SK-N-SH (cell line): ENCODE measurements at regions not wholly inside any gene's neighbourhood (a gene's known extent, or its start where the extent isn't known, plus 50 kb on each side); places are given as distances from the start of the nearest gene placed in this dataset.
A peak's percentile ranks its signal among the peaks of the same experiment; 100 is the strongest.

Experiments
- CTCF ChIA-PET: fragments of 300-600, 350-600 bp; formaldehyde crosslinking; extraction: SDS; loops from one replicate; lab custom pipeline; 2021; lab: Yijun Ruan, JAX
- POLR2A ChIA-PET: fragments of 350-600 bp; sonication (Branson Sonifier 250); formaldehyde crosslinking; extraction: SDS; loops from one replicate; lab custom pipeline; 2020; ENCODE audit warnings: antibody characterized with exemption, inconsistent platforms; lab: Yijun Ruan, JAX
- DNase-seq: peaks from one replicate; pipeline ENCODE4 v3.0.0; 2012
- H2AFZ ChIP-seq: fragments of 200-600 bp; sonication (generic); 2 replicates; pipeline ENCODE4 v1.8.1; 2016; ENCODE audit warnings: antibody characterized with exemption, mild to moderate bottlenecking, low read depth
- H3F3A ChIP-seq: fragments of 200-600 bp; sonication (generic); replicated peaks from 2 replicates; pipeline ENCODE3; 2016; ENCODE audit warnings: antibody characterized with exemption, mild to moderate bottlenecking; ENCODE audit not compliant: insufficient read depth
- H3K27ac ChIP-seq, 2 experiments: fragments of 200-500 bp in 1 of 2; fragments of 200-600 bp in 1 of 2; sonication (Bioruptor generic) in 1 of 2; sonication (generic), shearing (Covaris generic) in 1 of 2; 2 replicates each; pipeline versions ENCODE4 v1.5.1 to v1.6.1; 2014 to 2016; ENCODE audit warnings: low read depth in 2 of 2, inconsistent platforms in 1 of 2, low read length in 1 of 2, mild to moderate bottlenecking in 1 of 2, mixed read lengths in 1 of 2
- H3K27me3 ChIP-seq: fragments of 200-600 bp; sonication (generic), shearing (Covaris generic); 2 replicates; pipeline ENCODE4 v1.6.1; 2016; ENCODE audit warnings: mixed run types; ENCODE audit not compliant: insufficient read depth
- H3K36me3 ChIP-seq, 2 experiments: fragments of 200-500 bp in 1 of 2; fragments of 200-600 bp in 1 of 2; sonication (Bioruptor generic) in 1 of 2; sonication (generic) in 1 of 2; replicated peaks in 1 of 2; 2 replicates each; pipeline versions ENCODE3 to v1.5.1; 2014 to 2016; ENCODE audit warnings: low read length in 1 of 2, mild to moderate bottlenecking in 1 of 2; ENCODE audit not compliant: insufficient read depth in 2 of 2, control insufficient read depth in 1 of 2
- H3K4me1 ChIP-seq, 2 experiments: fragments of 200-500 bp in 1 of 2; fragments of 200-600 bp in 1 of 2; sonication (Bioruptor generic) in 1 of 2; sonication (generic), shearing (Covaris generic) in 1 of 2; 2 replicates each; pipeline versions ENCODE4 v1.5.1 to v1.6.1; 2014 to 2016; ENCODE audit warnings: low read depth in 1 of 2, low read length in 1 of 2, mixed run types in 1 of 2; ENCODE audit not compliant: insufficient read depth in 2 of 2, control insufficient read depth in 1 of 2
- H3K4me2 ChIP-seq: fragments of 200-600 bp; sonication (generic), shearing (Covaris generic); 2 replicates; pipeline ENCODE4 v1.6.1; 2017; ENCODE audit warnings: mixed run types
- H3K4me3 ChIP-seq, 2 experiments: fragments of 200-500 bp in 1 of 2; fragments of 200-600 bp in 1 of 2; sonication (Bioruptor generic) in 1 of 2; sonication (generic), shearing (Covaris generic) in 1 of 2; 2 replicates each; pipeline versions ENCODE4 v1.5.1 to v1.8.1; 2014 to 2016; ENCODE audit warnings: low read depth in 2 of 2, inconsistent platforms in 1 of 2, low read length in 1 of 2, mild to moderate bottlenecking in 1 of 2, mixed read lengths in 1 of 2, moderate library complexity in 1 of 2
- H3K79me2 ChIP-seq: fragments of 200-600 bp; sonication (generic); 2 replicates; pipeline ENCODE4 v1.8.1; 2017; ENCODE audit warnings: mild to moderate bottlenecking; ENCODE audit not compliant: insufficient read depth
- H3K9ac ChIP-seq: fragments of 200-600 bp; sonication (generic); 2 replicates; pipeline ENCODE4 v1.6.1; 2017; ENCODE audit warnings: mixed run types
- H3K9me2 ChIP-seq: fragments of 200-600 bp; sonication (generic); 2 replicates; pipeline ENCODE4 v1.6.1; 2017; ENCODE audit warnings: mixed run types
- H3K9me3 ChIP-seq: fragments of 200-600 bp; sonication (generic); 2 replicates; pipeline ENCODE4 v1.6.1; 2017; ENCODE audit warnings: mixed run types, mild to moderate bottlenecking, moderate library complexity
- H4K20me1 ChIP-seq: fragments of 200-600 bp; sonication (generic); 2 replicates; pipeline ENCODE4 v1.6.1; 2017; ENCODE audit warnings: mild to moderate bottlenecking, mixed run types; ENCODE audit not compliant: insufficient read depth
- CHD2 ChIP-seq: fragments of 150-350 bp; IDR thresholded peaks from 2 replicates; pipeline ENCODE4 v1.6.1; 2018; ENCODE audit warnings: low read length; ENCODE audit not compliant: partially characterized antibody
- ELF1 ChIP-seq: IDR thresholded peaks from 2 replicates; pipeline ENCODE4 v1.4.0; 2012
- EP300 ChIP-seq, 2 experiments: IDR thresholded peaks; 2 replicates each; pipeline versions ENCODE4 v1.4.0 to v1.6.1; 2012; ENCODE audit warnings: borderline replicate concordance in 1 of 2, low read depth in 1 of 2, low read length in 1 of 2
- EZH2phosphoT487 ChIP-seq: fragments of 200-600 bp; sonication (generic); IDR thresholded peaks from 2 replicates; pipeline ENCODE4 v1.6.1; 2017; ENCODE audit warnings: low read depth, mixed run types, mild to moderate bottlenecking, antibody characterized with exemption, moderate library complexity, borderline replicate concordance
- FOXJ3 ChIP-seq: sonication (generic); formaldehyde crosslinking; IDR thresholded peaks from 2 replicates; pipeline ENCODE4 v1.5.1; 2020; ENCODE audit warnings: mild to moderate bottlenecking, missing genetic modification reagents
- FOXM1 ChIP-seq: IDR thresholded peaks from 2 replicates; pipeline ENCODE4 v1.4.0; 2012; ENCODE audit warnings: low read depth, mild to moderate bottlenecking
- GABPA ChIP-seq: IDR thresholded peaks from 2 replicates; pipeline ENCODE4 v1.4.0; 2012; ENCODE audit warnings: low read depth, mild to moderate bottlenecking
- GATA2 ChIP-seq: sonication (generic); formaldehyde crosslinking; IDR thresholded peaks from 2 replicates; pipeline ENCODE4 v1.5.0; 2020; ENCODE audit warnings: mild to moderate bottlenecking, missing genetic modification reagents
- JUND ChIP-seq: IDR thresholded peaks from 2 replicates; pipeline ENCODE4 v1.4.0; 2012
- MXI1 ChIP-seq: IDR thresholded peaks from 2 replicates; pipeline ENCODE4 v1.6.1; 2012; ENCODE audit warnings: mild to moderate bottlenecking, low read depth, low read length, improper control_type of control experiment
- NFIC ChIP-seq: IDR thresholded peaks from 2 replicates; pipeline ENCODE4 v1.4.0; 2012; ENCODE audit warnings: borderline replicate concordance
- NRF1 ChIP-seq: IDR thresholded peaks from 2 replicates; pipeline ENCODE4 v1.6.1; 2012; ENCODE audit warnings: low read depth, mild to moderate bottlenecking, low read length
- RAD21 ChIP-seq: IDR thresholded peaks from 2 replicates; pipeline ENCODE4 v1.6.1; 2012; ENCODE audit warnings: mild to moderate bottlenecking, low read length
- RCOR1 ChIP-seq: fragments of 150-350 bp; IDR thresholded peaks from 2 replicates; pipeline ENCODE4 v1.6.1; 2017; ENCODE audit warnings: antibody characterized with exemption, low read length
- RFX5 ChIP-seq: IDR thresholded peaks from 2 replicates; pipeline ENCODE4 v1.6.1; 2012; ENCODE audit warnings: mild to moderate bottlenecking, improper control_type of control experiment, low read length
- RXRA ChIP-seq: IDR thresholded peaks from 2 replicates; pipeline ENCODE4 v1.4.0; 2012; ENCODE audit warnings: low read depth, mild to moderate bottlenecking, borderline replicate concordance
- SIN3A ChIP-seq: IDR thresholded peaks from 2 replicates; pipeline ENCODE4 v1.6.1; 2012; ENCODE audit warnings: low read depth, mild to moderate bottlenecking, low read length, moderate library complexity, borderline replicate concordance
- SMC3 ChIP-seq: IDR thresholded peaks from 2 replicates; pipeline ENCODE4 v1.6.1; 2012; ENCODE audit warnings: low read depth, low read length, improper control_type of control experiment
- TAF1 ChIP-seq: IDR thresholded peaks from 2 replicates; pipeline ENCODE4 v1.6.1; 2012; ENCODE audit warnings: low read depth, mild to moderate bottlenecking, low read length, moderate library complexity, borderline replicate concordance
- TCF12 ChIP-seq: IDR thresholded peaks from 2 replicates; pipeline ENCODE4 v1.4.0; 2012
- TEAD4 ChIP-seq: IDR thresholded peaks from 2 replicates; pipeline ENCODE4 v1.4.0; 2012; ENCODE audit warnings: mild to moderate bottlenecking, borderline replicate concordance; ENCODE audit not compliant: insufficient read depth
- USF2 ChIP-seq: fragments of 150-350 bp; IDR thresholded peaks from 2 replicates; pipeline ENCODE4 v1.6.1; 2017; ENCODE audit warnings: antibody characterized with exemption, low read length, low read depth, borderline replicate concordance
- YY1 ChIP-seq: IDR thresholded peaks from 2 replicates; pipeline ENCODE4 v1.4.0; 2012; ENCODE audit warnings: low read depth, mild to moderate bottlenecking
- WGBS: methylation state at CpG from one replicate; pipeline ENCODE4 v1.1.6; 2017; ENCODE audit warnings: low lambda C conversion rate; 5-methylcytosine and 5-hydroxymethylcytosine counted together
- TF ChIP-seq, protein P1 (sequence below): fragments of 150-350 bp; IDR thresholded peaks from 2 replicates; pipeline ENCODE4 v1.6.1; 2016; ENCODE audit warnings: mild to moderate bottlenecking, low read depth, low read length
- TF ChIP-seq, protein P2 (sequence below): IDR thresholded peaks from 2 replicates; pipeline ENCODE4 v1.4.0; 2012; ENCODE audit warnings: low read depth
- TF ChIP-seq, protein P3 (sequence below): IDR thresholded peaks from 2 replicates; pipeline ENCODE4 v1.4.0; 2012; ENCODE audit warnings: low read depth, borderline replicate concordance
- TF ChIP-seq, protein P4 (sequence below): IDR thresholded peaks from 2 replicates; pipeline ENCODE4 v1.6.1; 2012; ENCODE audit warnings: mild to moderate bottlenecking, low read depth, low read length, moderate library complexity

DNA sequence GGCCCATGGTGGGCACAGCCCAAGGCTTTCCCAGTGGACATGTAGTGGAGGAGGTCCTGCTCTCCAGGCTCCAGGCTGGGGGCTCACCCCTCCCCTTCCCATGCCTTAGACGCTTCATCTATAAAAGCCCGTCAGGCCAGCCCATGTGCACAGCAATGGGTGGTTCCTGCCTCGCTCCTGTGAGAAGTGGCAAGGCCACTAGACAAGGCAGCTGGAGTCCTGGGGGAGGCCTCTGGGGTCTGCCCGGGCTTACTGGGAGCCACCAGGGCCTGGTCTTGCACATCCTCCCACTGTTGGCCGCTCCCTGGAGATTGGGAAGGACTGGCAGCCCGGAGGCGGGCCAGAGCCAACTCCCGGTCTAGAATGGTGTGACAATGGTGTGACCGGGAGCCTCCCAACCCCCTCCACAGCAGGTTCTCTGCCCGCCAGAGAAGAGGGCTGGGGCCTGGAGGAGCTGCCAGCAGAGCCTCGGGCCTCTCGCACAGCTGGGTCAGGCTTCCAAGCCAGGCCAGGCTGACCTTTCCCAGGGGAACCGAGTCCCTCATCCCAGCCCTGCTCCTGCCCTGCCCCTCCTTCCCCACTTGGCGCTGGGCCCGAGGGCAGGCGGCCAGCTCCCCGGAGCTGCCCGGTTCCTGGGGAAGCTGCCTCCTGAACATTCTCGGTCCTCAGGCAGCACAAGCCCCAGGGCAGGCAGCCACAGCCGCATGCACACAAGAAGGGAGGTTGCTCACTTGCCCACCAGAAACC is 97.9 kb downstream of the RFLNA start:
- ChIA-PET CTCF (interaction anchor here (0.9 to 1.5 kb wide), 7 partner anchors 8 to 379 kb away, joined by 3 to 7 read pairs (median 3); no protein-coding TSS in a partner anchor), POLR2A (interaction anchor here (1.0 to 1.1 kb wide), 4 partner anchors 23 to 90 kb away, joined by 3 read pairs; no protein-coding TSS in a partner anchor)
- Histone ChIP-seq H3K4me1 (peaks cover 53 to 82% of the 10 kb centered on the region in 2 experiments), H3K27me3 (no peaks in the 10 kb centered on the region), H3F3A (peaks cover 46% of the 10 kb centered on the region), H3K4me2 (peak overlapping the region; percentile 73), H3K9me2 (no peaks in the 10 kb centered on the region), H3K9ac (peak overlapping the region; percentile 6; the same call in 1 of the 2 replicates), H3K79me2 (peaks cover 49% of the 10 kb centered on the region), H4K20me1 (no peaks in the 10 kb centered on the region; the same call in 1 of the 2 replicates), H3K4me3 (no peak overlapping the region), H2AFZ (no peak overlapping the region), H3K27ac (peak overlapping the region; percentile 89 to 95), H3K36me3 (peaks cover 14 to 22% of the 10 kb centered on the region in 2 experiments), H3K9me3 (no peaks in the 10 kb centered on the region)
- DNase-seq: peak; percentile 92
- 19% methylated on average over 13 of the region's 20 CpGs for WGBS
- TF ChIP-seq RXRA (no peak), FOXJ3 (CRISPR knock-in tag) (no peak), GATA2 (CRISPR knock-in tag) (no peak), MXI1 (peak; percentile 53), JUND (no peak), RCOR1 (peak; percentile 51; the same call in 1 of the 2 replicates), EZH2phosphoT487 (no peak), RAD21 (no peak), USF2 (no peak), ELF1 (no peak), TEAD4 (no peak), TCF12 (peak; percentile 41; the same call in 1 of the 2 replicates), GABPA (no peak), FOXM1 (no peak), YY1 (no peak), NFIC (peak; percentile 98), EP300 (IDR thresholded peaks at IDR 0.05; ENCODE audit: borderline replicate concordance in 1 of 2, low read depth in 1 of 2, low read length in 1 of 2) (peak in 1 of 2 experiments; percentile 57; a peak in 1 of 4 replicates), NRF1 (no peak), SIN3A (no peak), CHD2 (peak; percentile 26), SMC3 (0 out of 2 replicates have a peak, but pooled peaks have one; percentile 1), RFX5 (no peak), TAF1 (no peak)
- TF ChIP-seq, protein P1, sequence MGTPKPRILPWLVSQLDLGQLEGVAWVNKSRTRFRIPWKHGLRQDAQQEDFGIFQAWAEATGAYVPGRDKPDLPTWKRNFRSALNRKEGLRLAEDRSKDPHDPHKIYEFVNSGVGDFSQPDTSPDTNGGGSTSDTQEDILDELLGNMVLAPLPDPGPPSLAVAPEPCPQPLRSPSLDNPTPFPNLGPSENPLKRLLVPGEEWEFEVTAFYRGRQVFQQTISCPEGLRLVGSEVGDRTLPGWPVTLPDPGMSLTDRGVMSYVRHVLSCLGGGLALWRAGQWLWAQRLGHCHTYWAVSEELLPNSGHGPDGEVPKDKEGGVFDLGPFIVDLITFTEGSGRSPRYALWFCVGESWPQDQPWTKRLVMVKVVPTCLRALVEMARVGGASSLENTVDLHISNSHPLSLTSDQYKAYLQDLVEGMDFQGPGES: no peak
- TF ChIP-seq, protein P2, sequence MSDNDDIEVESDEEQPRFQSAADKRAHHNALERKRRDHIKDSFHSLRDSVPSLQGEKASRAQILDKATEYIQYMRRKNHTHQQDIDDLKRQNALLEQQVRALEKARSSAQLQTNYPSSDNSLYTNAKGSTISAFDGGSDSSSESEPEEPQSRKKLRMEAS: peak; percentile 47; the same call in 1 of the 2 replicates
- TF ChIP-seq, protein P3, sequence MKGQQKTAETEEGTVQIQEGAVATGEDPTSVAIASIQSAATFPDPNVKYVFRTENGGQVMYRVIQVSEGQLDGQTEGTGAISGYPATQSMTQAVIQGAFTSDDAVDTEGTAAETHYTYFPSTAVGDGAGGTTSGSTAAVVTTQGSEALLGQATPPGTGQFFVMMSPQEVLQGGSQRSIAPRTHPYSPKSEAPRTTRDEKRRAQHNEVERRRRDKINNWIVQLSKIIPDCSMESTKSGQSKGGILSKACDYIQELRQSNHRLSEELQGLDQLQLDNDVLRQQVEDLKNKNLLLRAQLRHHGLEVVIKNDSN: no peak
- TF ChIP-seq, protein P4, sequence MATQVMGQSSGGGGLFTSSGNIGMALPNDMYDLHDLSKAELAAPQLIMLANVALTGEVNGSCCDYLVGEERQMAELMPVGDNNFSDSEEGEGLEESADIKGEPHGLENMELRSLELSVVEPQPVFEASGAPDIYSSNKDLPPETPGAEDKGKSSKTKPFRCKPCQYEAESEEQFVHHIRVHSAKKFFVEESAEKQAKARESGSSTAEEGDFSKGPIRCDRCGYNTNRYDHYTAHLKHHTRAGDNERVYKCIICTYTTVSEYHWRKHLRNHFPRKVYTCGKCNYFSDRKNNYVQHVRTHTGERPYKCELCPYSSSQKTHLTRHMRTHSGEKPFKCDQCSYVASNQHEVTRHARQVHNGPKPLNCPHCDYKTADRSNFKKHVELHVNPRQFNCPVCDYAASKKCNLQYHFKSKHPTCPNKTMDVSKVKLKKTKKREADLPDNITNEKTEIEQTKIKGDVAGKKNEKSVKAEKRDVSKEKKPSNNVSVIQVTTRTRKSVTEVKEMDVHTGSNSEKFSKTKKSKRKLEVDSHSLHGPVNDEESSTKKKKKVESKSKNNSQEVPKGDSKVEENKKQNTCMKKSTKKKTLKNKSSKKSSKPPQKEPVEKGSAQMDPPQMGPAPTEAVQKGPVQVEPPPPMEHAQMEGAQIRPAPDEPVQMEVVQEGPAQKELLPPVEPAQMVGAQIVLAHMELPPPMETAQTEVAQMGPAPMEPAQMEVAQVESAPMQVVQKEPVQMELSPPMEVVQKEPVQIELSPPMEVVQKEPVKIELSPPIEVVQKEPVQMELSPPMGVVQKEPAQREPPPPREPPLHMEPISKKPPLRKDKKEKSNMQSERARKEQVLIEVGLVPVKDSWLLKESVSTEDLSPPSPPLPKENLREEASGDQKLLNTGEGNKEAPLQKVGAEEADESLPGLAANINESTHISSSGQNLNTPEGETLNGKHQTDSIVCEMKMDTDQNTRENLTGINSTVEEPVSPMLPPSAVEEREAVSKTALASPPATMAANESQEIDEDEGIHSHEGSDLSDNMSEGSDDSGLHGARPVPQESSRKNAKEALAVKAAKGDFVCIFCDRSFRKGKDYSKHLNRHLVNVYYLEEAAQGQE: no peak
